Epidermal melanocyte (primary cell): ENCODE measurements at regions not wholly inside any gene's neighbourhood (a gene's known extent, or its start where the extent isn't known, plus 50 kb on each side); places are given as distances from the start of the nearest gene placed in this dataset.

Experiments
- DNase-seq: peaks from one replicate; pipeline ENCODE4 v3.0.0; 2011; ENCODE audit warnings: low spot score; ENCODE audit not compliant: insufficient read length

GRCh38 chr2:2575870-2576386 lies 244.9 kb upstream of the MYT1L start:
- DNase-seq: no peak

GRCh38 chr2:2575181-2575577 lies 244.1 kb upstream of the MYT1L start:
- no peak for DNase-seq

- DNase-seq: no peak
Observed at GRCh38 chr2:2574401-2575180, 243.5 kb upstream of the MYT1L start.

- no peak for DNase-seq
Observed at GRCh38 chr2:2573658-2574293, 242.7 kb upstream of the MYT1L start.

GRCh38 chr2:2573205-2573604 lies 242.1 kb upstream of the MYT1L start:
- DNase-seq: no peak

GRCh38 chr2:2572393-2573204 lies 241.5 kb upstream of the MYT1L start:
- no peak for DNase-seq

- DNase-seq: no peak
Observed at GRCh38 chr2:2571301-2572150, 240.5 kb upstream of the MYT1L start.

GRCh38 chr2:2570871-2571270 lies 239.8 kb upstream of the MYT1L start:
- DNase-seq: no peak

- DNase-seq: no peak
Observed at GRCh38 chr2:2570360-2570759, 239.3 kb upstream of the MYT1L start.

GRCh38 chr2:2569836-2570235 lies 238.8 kb upstream of the MYT1L start:
- DNase-seq: no peak

GRCh38 chr2:2569306-2569705 lies 238.2 kb upstream of the MYT1L start:
- no peak for DNase-seq

GRCh38 chr2:2568411-2568810 lies 237.3 kb upstream of the MYT1L start:
- no peak for DNase-seq

- DNase-seq: no peak
Observed at GRCh38 chr2:2567776-2568175, 236.7 kb upstream of the MYT1L start.

GRCh38 chr2:2566396-2567323 lies 235.6 kb upstream of the MYT1L start:
- no peak for DNase-seq

GRCh38 chr2:2565671-2566070 lies 234.6 kb upstream of the MYT1L start:
- no peak for DNase-seq

GRCh38 chr2:2564300-2565078 lies 233.4 kb upstream of the MYT1L start:
- DNase-seq: no peak

- DNase-seq: no peak
Observed at GRCh38 chr2:2563309-2563860, 232.3 kb upstream of the MYT1L start.

- DNase-seq: no peak
Observed at GRCh38 chr2:2562867-2563266, 231.8 kb upstream of the MYT1L start.
